GM18505 (cell line): ENCODE measurements at regions not wholly inside any gene's neighbourhood (a gene's known extent, or its start where the extent isn't known, plus 50 kb on each side); places are given as distances from the start of the nearest gene placed in this dataset.

ENCODE experiments used
- ATAC-seq: cut with Tn5 transposase; IDR thresholded peaks from one replicate; pipeline ENCODE4 v1.9.1; 2021; ENCODE audit not compliant: unreplicated experiment
- POLR2A ChIP-seq: IDR thresholded peaks from 4 replicates; pipeline ENCODE4 v1.6.1; 2011; ENCODE audit warnings: borderline replicate concordance; ENCODE audit not compliant: insufficient read depth, insufficient read length; ENCODE audit errors: extremely low read depth

DNA sequence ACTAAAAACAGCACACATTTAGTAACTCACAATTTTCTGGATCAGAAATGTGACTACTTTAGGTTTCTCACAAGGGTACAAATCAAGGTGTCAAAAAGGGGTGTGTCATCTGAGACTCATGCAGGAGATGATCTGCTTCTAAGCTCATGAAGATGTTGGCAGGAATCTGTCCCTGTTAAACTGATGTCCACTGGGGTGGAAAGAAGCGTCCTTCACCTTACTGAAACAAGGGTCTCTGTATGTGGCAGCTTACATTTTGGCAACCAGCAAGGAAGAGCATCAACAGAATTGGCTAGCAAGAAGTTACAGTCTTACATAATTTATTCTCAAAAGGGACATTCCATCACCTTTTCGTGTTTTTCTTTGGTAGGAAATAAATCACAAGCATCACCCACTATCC, 1223.8 kb downstream of the AMY1C start:
- TF ChIP-seq POLR2A = no peak
- no peak for ATAC-seq

DNA sequence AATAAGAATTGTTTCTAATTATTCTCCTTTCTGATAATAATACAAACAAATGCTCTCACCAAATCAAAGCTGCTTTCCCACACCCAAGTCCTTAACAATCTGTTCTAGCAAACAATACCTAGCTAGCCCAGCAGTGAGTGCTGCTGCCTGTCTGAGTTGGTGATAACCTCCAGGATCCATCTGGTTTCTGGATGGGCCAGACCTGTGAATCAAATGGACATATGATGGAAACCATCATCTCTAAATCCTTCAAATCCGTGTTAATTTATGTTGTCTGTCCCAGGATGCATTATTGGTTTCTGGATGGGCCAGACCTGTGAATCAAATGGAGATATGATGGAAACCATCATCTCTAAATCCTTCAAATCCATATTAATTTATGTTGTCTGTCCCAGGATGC, 1230.0 kb downstream of the AMY1C start:
- TF ChIP-seq POLR2A = no peak
- no peak for ATAC-seq

DNA sequence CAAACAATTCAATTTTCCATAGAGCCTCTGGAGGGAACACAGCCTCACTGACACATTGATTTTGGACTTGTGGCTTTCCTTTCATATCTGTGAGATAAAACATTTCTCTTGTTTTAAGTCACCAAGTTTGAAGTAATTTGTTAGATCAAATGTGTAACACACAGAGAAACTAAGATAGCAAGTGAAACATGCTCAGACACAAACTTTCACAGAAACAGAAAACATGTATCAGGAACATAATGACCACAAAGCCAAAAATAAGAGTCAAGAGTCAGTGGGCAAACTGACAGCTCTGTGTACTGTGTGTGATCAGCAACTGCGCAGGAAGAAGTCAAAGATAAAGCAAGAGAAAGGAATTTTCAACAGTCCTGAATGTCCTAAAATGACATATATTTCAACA, 1237.5 kb downstream of the AMY1C start:
- ATAC-seq = peak; percentile 92
- no peak for TF ChIP-seq POLR2A

DNA sequence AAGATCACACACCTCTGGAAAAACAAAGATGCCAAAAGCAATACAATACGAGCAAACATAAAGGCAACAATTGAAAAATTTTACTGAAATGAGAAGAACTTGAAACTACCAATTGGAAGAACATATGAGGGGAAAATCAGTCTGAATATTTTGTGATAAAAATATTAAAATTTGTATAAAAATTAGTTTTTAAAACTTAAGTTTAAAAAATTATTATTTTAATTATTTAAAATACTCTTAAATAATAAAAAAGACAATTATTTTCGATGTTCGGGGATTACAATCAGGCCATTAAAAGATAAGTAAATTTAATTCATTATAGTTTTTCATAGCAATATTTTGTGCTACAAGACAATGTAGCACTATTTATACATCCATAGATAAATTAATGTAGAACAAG, 1239.3 kb downstream of the AMY1C start:
- no peak for ATAC-seq
- no peak for TF ChIP-seq POLR2A

DNA sequence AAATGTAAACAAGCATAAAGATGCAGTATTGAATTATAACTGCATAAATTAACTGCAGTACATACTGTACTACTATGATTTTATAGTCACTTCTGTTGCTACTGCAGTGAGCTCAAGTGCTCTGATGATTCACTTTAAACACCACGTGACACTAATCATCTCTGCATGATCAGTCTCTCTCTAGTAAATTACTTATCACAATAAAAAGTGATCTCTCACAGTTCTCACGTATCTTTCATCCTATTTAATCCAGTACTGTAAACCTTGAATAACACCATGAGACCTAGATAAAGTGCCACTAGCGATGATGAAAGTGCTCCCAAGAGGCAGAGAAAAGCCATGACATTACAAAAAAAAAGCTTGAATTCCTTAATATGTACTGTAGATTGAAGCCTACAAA, 1242.0 kb downstream of the AMY1C start:
- ATAC-seq = no peak
- no peak for TF ChIP-seq POLR2A

DNA sequence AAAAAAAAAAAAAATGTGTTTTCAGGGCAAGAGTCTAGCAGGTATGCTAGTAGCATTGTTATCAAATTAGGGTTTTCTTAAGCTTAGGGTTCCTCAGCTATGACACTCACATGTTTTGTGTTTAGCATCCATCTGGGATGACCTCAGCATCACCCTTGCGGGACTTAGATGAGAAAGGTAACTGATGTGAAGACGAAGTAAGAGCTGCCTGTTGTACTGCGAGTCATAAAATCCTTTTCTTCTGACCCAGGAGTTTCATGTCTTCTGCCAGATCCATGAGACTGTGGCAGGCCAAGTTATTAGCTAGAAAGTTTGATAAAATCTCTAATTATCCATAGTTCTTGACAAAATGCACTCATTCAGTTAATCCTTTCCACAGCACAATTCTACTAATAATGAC, 1251.1 kb downstream of the AMY1C start:
- no peak for ATAC-seq
- TF ChIP-seq POLR2A = no peak

DNA sequence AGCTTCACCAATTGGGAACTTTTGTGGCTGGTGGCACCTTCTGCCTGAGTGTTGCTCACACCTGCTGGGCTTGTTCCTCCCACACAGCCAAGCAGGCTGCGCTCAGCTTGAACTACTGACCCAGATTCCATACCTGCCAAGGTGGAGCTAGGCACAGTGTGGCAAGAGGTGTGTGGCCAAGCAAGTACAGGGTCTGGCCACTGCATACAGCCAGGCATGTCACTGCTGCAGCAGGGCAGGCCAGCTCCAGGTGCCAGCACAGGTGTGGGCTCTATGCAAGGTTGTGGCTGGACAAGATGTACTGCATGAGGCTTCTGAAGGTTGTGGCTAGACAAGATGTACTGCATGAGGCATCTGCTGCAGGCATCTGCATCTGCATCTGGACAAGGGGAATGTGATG, 1254.8 kb downstream of the AMY1C start:
- no peak for ATAC-seq
- no peak for TF ChIP-seq POLR2A

DNA sequence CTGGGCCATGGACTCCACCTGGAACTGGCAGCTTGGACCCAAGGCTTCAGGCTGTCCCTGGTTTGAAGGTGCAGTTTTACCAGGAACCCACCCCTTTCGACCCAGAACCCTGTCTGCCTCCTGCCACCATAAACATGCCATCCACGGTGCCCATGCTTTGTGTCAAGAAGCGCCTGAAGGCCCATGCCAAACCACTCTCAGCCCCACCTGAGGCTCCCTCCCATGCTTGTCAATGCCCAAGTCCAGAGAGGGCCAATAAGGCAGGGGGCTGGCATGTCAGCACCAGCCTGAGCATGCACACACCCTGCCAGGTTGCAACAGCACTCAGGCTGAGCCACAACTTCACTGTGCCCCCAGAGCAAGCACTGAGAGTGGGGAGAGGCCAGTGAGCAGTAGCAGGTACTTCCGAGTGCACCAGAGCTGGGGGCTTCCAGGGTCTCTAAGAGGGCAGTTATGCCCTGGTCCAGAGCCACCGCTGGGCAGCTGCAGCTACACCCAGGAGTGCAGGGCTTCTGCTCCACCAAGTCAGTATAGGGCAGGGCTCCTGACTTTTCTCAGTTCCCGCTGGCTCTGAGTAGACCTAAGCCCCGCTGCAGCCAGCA, 1256.0 kb downstream of the AMY1C start:
- TF ChIP-seq POLR2A = no peak
- ATAC-seq = no peak

DNA sequence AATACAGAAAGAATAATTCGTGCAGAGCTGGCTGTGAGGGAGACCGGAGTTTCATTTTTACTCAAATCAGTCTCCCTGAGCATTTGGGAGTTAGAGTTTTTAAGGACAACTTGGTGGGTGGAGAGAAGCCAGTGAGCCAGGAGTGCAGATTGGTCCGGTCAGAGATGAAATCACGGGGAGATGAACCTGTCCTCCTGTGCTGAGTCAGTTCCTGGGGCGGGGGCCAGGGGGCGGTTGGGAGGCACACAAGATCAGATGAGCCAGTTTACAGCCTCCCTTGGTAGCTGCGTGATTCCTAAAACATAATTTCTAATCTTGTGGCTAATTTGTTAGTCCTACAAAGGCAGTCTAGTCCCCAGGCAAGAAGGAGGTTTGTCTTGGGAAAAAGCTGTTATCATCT, 1267.9 kb downstream of the AMY1C start:
- TF ChIP-seq POLR2A = no peak
- ATAC-seq = no peak

DNA sequence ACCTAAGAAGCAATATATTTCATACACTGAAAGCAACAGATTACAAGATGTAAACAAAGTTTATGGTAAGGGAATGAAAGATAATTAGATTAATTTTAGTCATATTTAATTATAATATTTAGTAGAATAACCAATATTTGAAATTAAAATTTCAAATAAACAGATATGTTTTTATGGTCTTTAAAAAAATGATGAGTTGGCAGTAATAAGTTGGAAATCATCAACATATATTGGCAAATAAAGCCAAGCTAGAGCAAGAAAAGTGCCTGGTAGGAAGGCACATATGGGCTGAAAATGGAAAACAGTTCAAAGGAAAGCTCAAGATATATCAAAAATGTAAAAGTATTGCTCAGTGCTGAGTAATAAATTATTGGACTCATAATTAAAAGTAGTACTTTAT, 1274.0 kb downstream of the AMY1C start:
- TF ChIP-seq POLR2A = no peak
- no peak for ATAC-seq

DNA sequence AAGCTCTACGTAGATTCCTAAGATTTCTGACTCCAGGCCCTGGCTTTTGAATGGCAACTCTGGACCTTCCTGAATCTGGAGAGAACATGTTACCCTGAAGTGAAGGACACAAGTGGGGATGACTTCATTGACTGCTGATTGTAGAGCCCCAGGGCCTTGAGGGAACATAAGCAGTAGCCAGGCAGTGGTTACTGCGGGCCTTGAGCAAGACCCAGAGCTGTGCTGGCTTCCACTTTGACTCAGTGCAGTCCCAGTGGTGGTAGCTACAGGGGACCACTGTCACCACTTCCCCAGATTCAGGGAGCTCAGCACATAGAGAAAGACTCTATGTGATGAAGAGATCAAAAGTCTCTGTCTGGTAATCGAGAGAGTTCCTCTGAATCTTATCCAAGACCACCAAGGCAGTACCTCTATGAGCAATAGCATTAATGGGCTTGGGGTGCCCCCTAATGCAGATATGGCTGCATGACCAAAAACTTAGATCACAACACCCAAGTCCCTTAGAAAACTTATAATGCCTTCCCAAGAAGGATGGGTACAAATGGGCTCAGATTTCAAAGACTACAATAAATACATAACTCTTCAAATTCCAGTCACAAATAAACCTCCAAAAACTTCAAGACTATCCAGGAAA, 1278.3 kb downstream of the AMY1C start:
- ATAC-seq = no peak
- TF ChIP-seq POLR2A = no peak

DNA sequence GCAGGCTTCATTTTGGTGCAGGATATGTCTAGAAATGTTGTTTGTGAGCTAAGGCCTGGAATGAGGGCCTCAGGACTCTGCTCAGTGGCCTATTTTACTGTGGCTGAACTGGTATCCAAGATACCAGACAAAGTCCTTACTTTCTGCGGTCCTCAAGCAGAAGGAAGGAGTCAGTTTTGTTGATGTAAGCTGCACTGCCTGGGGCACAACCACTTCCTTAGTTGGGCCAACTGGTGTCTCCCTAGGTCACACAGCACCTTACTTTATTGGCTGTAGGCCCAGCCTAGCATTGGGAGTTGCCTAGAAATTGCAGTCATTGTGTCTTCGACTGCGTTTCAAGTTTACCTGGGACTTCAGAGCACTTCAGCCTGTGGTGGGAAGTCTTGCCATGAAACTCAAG, 1322.7 kb downstream of the AMY1C start:
- TF ChIP-seq POLR2A = no peak
- no peak for ATAC-seq

DNA sequence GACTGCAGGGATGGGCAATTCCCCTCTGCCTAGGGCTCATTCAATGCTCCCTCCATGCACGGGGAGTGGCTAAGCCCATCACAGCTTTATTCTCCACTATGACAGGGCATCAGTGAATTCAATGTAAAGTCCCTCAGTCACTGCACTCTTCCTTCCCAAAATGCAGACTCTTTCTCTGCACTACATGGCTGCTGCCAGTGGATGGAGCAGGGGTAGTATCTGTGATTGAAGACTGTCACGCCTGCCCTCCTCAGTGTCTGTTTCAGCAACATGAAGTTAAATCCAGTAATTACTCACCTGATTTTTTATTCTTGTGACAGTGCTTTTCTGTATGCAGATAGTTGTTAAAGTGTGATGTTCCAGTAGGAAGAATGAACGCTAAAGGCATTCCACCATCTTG, 1323.2 kb downstream of the AMY1C start:
- TF ChIP-seq POLR2A = no peak
- no peak for ATAC-seq

DNA sequence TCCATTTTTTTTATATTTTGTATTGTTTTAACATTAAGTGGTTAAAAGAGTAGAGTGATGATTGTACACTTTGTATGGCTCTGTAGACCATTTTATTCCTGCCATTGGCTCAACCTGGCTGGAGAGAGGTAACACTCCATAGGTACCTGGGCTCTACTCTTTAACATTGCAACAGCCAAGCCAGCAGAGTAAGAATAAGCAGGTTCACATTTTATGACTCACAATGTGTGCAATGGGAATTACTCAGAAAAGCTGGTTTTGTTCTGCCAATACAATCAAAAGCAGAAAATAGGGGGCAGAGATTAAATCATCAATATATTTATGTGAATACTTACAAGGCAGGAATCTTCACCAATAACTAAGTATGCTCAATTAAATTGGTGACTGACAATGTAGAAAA, 1324.0 kb downstream of the AMY1C start:
- no peak for ATAC-seq
- TF ChIP-seq POLR2A = no peak

DNA sequence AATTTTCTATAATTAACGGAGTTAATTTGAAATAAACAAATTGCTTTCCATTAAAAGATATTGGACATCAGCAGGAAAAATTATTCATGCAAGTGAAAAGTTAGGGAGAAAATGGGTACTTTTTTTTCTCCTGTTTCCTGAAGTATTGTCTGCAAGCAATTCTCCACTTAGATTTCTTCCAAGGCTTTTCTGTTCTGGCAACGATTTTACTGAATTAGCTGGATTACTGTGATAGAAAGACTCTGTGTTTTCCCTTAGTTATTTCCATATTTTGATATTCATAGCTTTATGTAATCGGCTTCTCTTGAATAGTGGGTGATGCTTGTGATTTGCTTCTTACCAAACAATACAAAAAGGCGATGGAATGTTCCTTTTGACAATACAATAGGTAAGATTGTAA, 1333.9 kb downstream of the AMY1C start:
- TF ChIP-seq POLR2A = no peak
- ATAC-seq = no peak
